HCT116 (cell line): ENCODE measurements at regions not wholly inside any gene's neighbourhood (a gene's known extent, or its start where the extent isn't known, plus 50 kb on each side); places are given as distances from the start of the nearest gene placed in this dataset.

Experiments used
- ATAC-seq: fragments of 200-7000 bp; cut with Tn5 transposase; 2 replicates; pipeline ENCODE4 v1.9.1; 2020; ENCODE audit warnings: mild to moderate bottlenecking, moderate library complexity
- BruUV-seq: library from RNA; stranded (reverse); fragments of 400-500 nt; replicated peaks from 2 replicates; lab custom pipeline; 2021; lab: Mats Ljungman, UMichigan
- CTCF ChIA-PET: fragments of 300-600 bp; sonication (Branson Sonifier 250); formaldehyde crosslinking; loops from one replicate; lab custom pipeline; 2021; ENCODE audit warnings: antibody characterized with exemption; lab: Charles Lee
- POLR2A ChIA-PET: fragments of 300-600, 350-600 bp; sonication (Branson Sonifier 250); formaldehyde crosslinking; loops from one replicate; lab custom pipeline; 2021; ENCODE audit warnings: antibody characterized with exemption; lab: Charles Lee
- RAD21 ChIA-PET, 2 experiments: fragments of 300-600 bp; sonication (Branson Sonifier 250); formaldehyde crosslinking; loops; one replicate each; lab custom pipeline; 2023; ENCODE audit warnings: low total read pairs in 2 of 2; ENCODE audit not compliant: uncharacterized antibody in 2 of 2, unreplicated experiment in 2 of 2, low non-redundant PET in 1 of 2; lab: Charles Lee
- DNase-seq: peaks from one replicate; pipeline ENCODE4 v3.0.0-alpha.2; 2010; ENCODE audit warnings: low read depth, low spot score
- H2AFZ ChIP-seq: fragments of 200-600 bp; shearing (Covaris generic), sonication (generic); 2 replicates; pipeline ENCODE4 v1.6.1; 2017; ENCODE audit warnings: low read depth, mixed run types, mixed read lengths, antibody characterized with exemption, low read length; ENCODE audit not compliant: poor library complexity, severe bottlenecking
- H3K27ac ChIP-seq: 2 replicates; pipeline ENCODE4 v1.5.1; 2012; ENCODE audit warnings: low read depth, low read length
- H3K27me3 ChIP-seq: fragments of 200-600 bp; sonication (generic); 2 replicates; pipeline ENCODE4 v1.6.1; 2016; ENCODE audit warnings: mixed run types, low read length, mixed read lengths; ENCODE audit not compliant: insufficient read depth
- H3K36me3 ChIP-seq, 2 experiments: fragments of 200-500 bp in 1 of 2; fragments of 200-600 bp in 1 of 2; sonication (Bioruptor generic) in 1 of 2; sonication (generic) in 1 of 2; 2 replicates each; pipeline versions ENCODE4 v1.5.1 to v1.6.1; 2014 to 2016; ENCODE audit warnings: low read length in 2 of 2, inconsistent platforms in 1 of 2, mixed read lengths in 1 of 2, mixed run types in 1 of 2; ENCODE audit not compliant: insufficient read depth in 2 of 2, control insufficient read depth in 1 of 2
- H3K4me1 ChIP-seq, 2 experiments: fragments of 200-600 bp in 1 of 2; sonication (generic) in 1 of 2; 2 replicates each; pipeline versions ENCODE4 v1.5.1 to v1.6.1; 2012 to 2017; ENCODE audit warnings: low read length in 2 of 2, inconsistent platforms in 1 of 2, mild to moderate bottlenecking in 1 of 2, mixed read lengths in 1 of 2, mixed run types in 1 of 2, moderate library complexity in 1 of 2; ENCODE audit not compliant: insufficient read depth in 2 of 2, control insufficient read depth in 1 of 2
- H3K4me2 ChIP-seq: fragments of 200-600 bp; sonication (generic); 2 replicates; pipeline ENCODE4 v1.6.1; 2017; ENCODE audit warnings: mixed run types, low read length, mixed read lengths
- H3K4me3 ChIP-seq, 2 experiments: fragments of 200-600 bp in 1 of 2; sonication (generic) in 1 of 2; replicated peaks in 1 of 2; 2 replicates each; pipeline ENCODE4 v1.5.1; 2011 to 2016; ENCODE audit warnings: low read length in 2 of 2, control low read depth in 1 of 2, low read depth in 1 of 2, mild to moderate bottlenecking in 1 of 2, mixed read lengths in 1 of 2, mixed run types in 1 of 2
- H3K79me2 ChIP-seq: fragments of 200-600 bp; sonication (generic); 2 replicates; pipeline ENCODE4 v1.6.1; 2017; ENCODE audit warnings: mild to moderate bottlenecking, mixed run types, low read length, moderate library complexity, mixed read lengths; ENCODE audit not compliant: insufficient read depth
- H3K9ac ChIP-seq: fragments of 200-600 bp; sonication (generic); 2 replicates; pipeline ENCODE4 v1.6.1; 2016; ENCODE audit warnings: low read length, mixed read lengths
- H3K9me2 ChIP-seq: fragments of 200-600 bp; sonication (generic), shearing (Covaris generic); 2 replicates; pipeline ENCODE4 v1.6.1; 2017; ENCODE audit warnings: mixed run types, mild to moderate bottlenecking, moderate library complexity; ENCODE audit not compliant: insufficient read depth
- H3K9me3 ChIP-seq, 2 experiments: fragments of 200-500 bp in 1 of 2; fragments of 200-600 bp in 1 of 2; sonication (Bioruptor generic) in 1 of 2; sonication (generic) in 1 of 2; 2 replicates each; pipeline ENCODE4 v1.6.1; 2014 to 2017; ENCODE audit warnings: low read length in 2 of 2, mixed read lengths in 2 of 2, inconsistent platforms in 1 of 2, low read depth in 1 of 2, mild to moderate bottlenecking in 1 of 2, mixed run types in 1 of 2, moderate library complexity in 1 of 2; ENCODE audit not compliant: control insufficient read depth in 1 of 2, insufficient read depth in 1 of 2
- H4K20me1 ChIP-seq: fragments of 200-600 bp; sonication (generic), shearing (Covaris generic); 2 replicates; pipeline ENCODE4 v1.6.1; 2017; ENCODE audit warnings: mixed run types, mild to moderate bottlenecking, moderate library complexity; ENCODE audit not compliant: insufficient read depth
- ATF3 ChIP-seq: IDR thresholded peaks from 2 replicates; pipeline ENCODE4 v1.6.1; 2012
- CBX3 ChIP-seq: IDR thresholded peaks from 2 replicates; pipeline ENCODE4 v1.6.1; 2012; ENCODE audit warnings: low read depth
- CTCF ChIP-seq, 3 experiments: fragments of 200-600 bp in 1 of 3; sonication (generic) in 1 of 3; IDR thresholded peaks in 2 of 3; conservative IDR thresholded peaks in 1 of 3; 2 replicates each; pipeline ENCODE4 v1.5.1; 2012 to 2017; ENCODE audit warnings: low read depth in 2 of 3, low read length in 2 of 3, antibody characterized with exemption in 1 of 3, borderline replicate concordance in 1 of 3, control low read depth in 1 of 3, mild to moderate bottlenecking in 1 of 3, mixed read lengths in 1 of 3, mixed run types in 1 of 3, moderate library complexity in 1 of 3; ENCODE audit not compliant: insufficient read depth in 1 of 3
- EGR1 ChIP-seq: IDR thresholded peaks from 2 replicates; pipeline ENCODE4 v1.6.1; 2012; ENCODE audit warnings: low read depth
- EZH2 ChIP-seq: fragments of 200-600 bp; sonication (generic); IDR thresholded peaks from 2 replicates; pipeline ENCODE4 v1.6.1; 2017; ENCODE audit warnings: antibody characterized with exemption, mixed run types
- FOSL1 ChIP-seq: IDR thresholded peaks from 2 replicates; pipeline ENCODE4 v1.6.1; 2012; ENCODE audit warnings: low read depth
- JUND ChIP-seq: IDR thresholded peaks from 2 replicates; pipeline ENCODE4 v1.6.1; 2012
- POLR2AphosphoS5 ChIP-seq: IDR thresholded peaks from 2 replicates; pipeline ENCODE4 v1.6.1; 2011; ENCODE audit warnings: mild to moderate bottlenecking, low read depth, low read length, moderate library complexity
- RAD21 ChIP-seq: IDR thresholded peaks from 2 replicates; pipeline ENCODE4 v1.6.1; 2012; ENCODE audit warnings: low read depth, mild to moderate bottlenecking
- REST ChIP-seq: IDR thresholded peaks from 2 replicates; pipeline ENCODE4 v1.6.1; 2012; ENCODE audit warnings: low read depth
- SP1 ChIP-seq: IDR thresholded peaks from 2 replicates; pipeline ENCODE4 v1.6.1; 2012; ENCODE audit warnings: low read depth
- TCF7L2 ChIP-seq: IDR thresholded peaks from 2 replicates; pipeline ENCODE4 v1.7.0; 2011; ENCODE audit warnings: borderline replicate concordance, inconsistent platforms; ENCODE audit not compliant: insufficient read depth, insufficient read length; ENCODE audit errors: extremely low read depth
- YY1 ChIP-seq: IDR thresholded peaks from 2 replicates; pipeline ENCODE4 v1.6.1; 2011; ENCODE audit warnings: low read length, low read depth, moderate library complexity, mild to moderate bottlenecking; ENCODE audit not compliant: insufficient replicate concordance; ENCODE audit errors: extremely low read depth
- ZFX ChIP-seq: fragments of 450-650 bp; IDR thresholded peaks from 2 replicates; pipeline ENCODE4 v1.6.1; 2017
- ZNF274 ChIP-seq: fragments of 200-500 bp; sonication (Bioruptor generic); IDR thresholded peaks from 2 replicates; pipeline ENCODE4 v1.6.1; 2014; ENCODE audit warnings: mild to moderate bottlenecking, low read depth, low read length, inconsistent platforms
- intact Hi-C: fragments of 100-400 bp; cut with micrococcal nuclease; formaldehyde crosslinking; loops from 2 replicates; pipeline ENCODE4 v1.10.0; 2022

GRCh38 chr20:39289831-39290230 lies 327.7 kb downstream of the DHX35 start:
- RAD21 ChIA-PET: no interaction called here
- Histone ChIP-seq H3K36me3 (no peaks in the 10 kb centered on the region), H3K9me2 (no peaks in the 10 kb centered on the region), H3K79me2 (no peaks in the 10 kb centered on the region), H3K9me3 (no peaks in the 10 kb centered on the region), H3K4me3 (no peak overlapping the region), H4K20me1 (no peaks in the 10 kb centered on the region), H3K4me1 (no peaks in the 10 kb centered on the region), H3K27ac (no peak overlapping the region), H2AFZ (no peak overlapping the region), H3K27me3 (0 out of 2 replicates have a peak, but pooled peaks cover 3% of the 10 kb centered on the region), H3K4me2 (no peak overlapping the region), H3K9ac (no peak overlapping the region)
- ATAC-seq (no peak), DNase-seq (no peak)
- POLR2A ChIA-PET: no interaction called here
- intact Hi-C loops: no loop called here
- TF ChIP-seq REST (no peak), EGR1 (no peak), YY1 (no peak), CTCF (IDR thresholded peaks at IDR 0.05 in 2 of 3, conservative IDR thresholded peaks at IDR 0.05 in 1 of 3; ENCODE audit: borderline replicate concordance in 1 of 3, insufficient read depth in 1 of 3, low read depth in 2 of 3, low read length in 2 of 3) (no peak), RAD21 (no peak), FOSL1 (no peak), CBX3 (no peak), POLR2AphosphoS5 (no peak), EZH2 (no peak), JUND (no peak), ZFX (no peak), ATF3 (no peak), ZNF274 (no peak), SP1 (no peak), TCF7L2 (no peak)
- CTCF ChIA-PET: no interaction called here
- no TSS peak for BruUV-seq
